Stomach (tissue), 4 donors: ENCODE measurements at regions not wholly inside any gene's neighbourhood (a gene's known extent, or its start where the extent isn't known, plus 50 kb on each side); places are given as distances from the start of the nearest gene placed in this dataset.

Source experiments
- CTCF ChIP-seq, 7 experiments: fragments of 450-650 bp in 4 of 7; fragments of 200-600 bp in 3 of 7; sonication (generic) in 3 of 7; IDR thresholded peaks; one replicate each; pipeline ENCODE4 v1.5.1; 2016 to 2019; ENCODE audit warnings: antibody characterized with exemption in 7 of 7, control low read depth in 2 of 7, mild to moderate bottlenecking in 1 of 7
- EP300 ChIP-seq: sonication (generic); formaldehyde crosslinking; IDR thresholded peaks from one replicate; pipeline ENCODE4 v1.6.1; 2017; ENCODE audit warnings: antibody characterized with exemption
- POLR2A ChIP-seq, 4 donors: fragments of 450-650 bp; IDR thresholded peaks; one replicate each; pipeline ENCODE4 v1.6.1; 2016; ENCODE audit warnings: antibody characterized with exemption in 4 of 4, control low read depth in 2 of 4, mild to moderate bottlenecking in 1 of 4, moderate library complexity in 1 of 4
- POLR2AphosphoS5 ChIP-seq, 3 donors: sonication (generic); formaldehyde crosslinking; IDR thresholded peaks; one replicate each; pipeline ENCODE4 v1.6.1; 2016; ENCODE audit warnings: antibody characterized with exemption in 3 of 3

DNA sequence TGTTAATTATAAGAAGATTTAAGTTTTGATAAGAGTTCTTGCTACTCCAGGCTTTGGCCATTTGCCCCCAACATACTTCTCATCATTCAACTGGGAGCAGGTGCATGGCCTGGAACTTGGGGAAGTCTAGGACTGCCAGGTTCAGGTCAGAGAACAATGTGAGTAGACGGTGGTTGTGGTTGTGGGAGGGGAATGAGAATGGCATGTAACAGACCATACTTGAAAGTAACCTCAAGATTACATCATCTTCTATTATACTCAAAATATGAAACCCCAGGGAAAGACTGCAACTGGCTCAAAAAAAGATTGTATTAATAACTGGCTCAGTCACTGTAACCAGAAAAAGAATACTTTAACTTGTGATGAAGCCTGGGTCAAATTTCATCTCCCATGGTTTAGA, 364.9 kb upstream of the DPPA4 start:
- TF ChIP-seq CTCF (IDR thresholded peaks at IDR 0.05) = no peak
- no peak for TF ChIP-seq EP300
- TF ChIP-seq POLR2A (IDR thresholded peaks at IDR 0.05) = no peak
- no peak for TF ChIP-seq POLR2AphosphoS5 (IDR thresholded peaks at IDR 0.05)
